ENCODE measurements at regions not wholly inside any gene's neighbourhood (a gene's known extent, or its start where the extent isn't known, plus 50 kb on each side); places are given as distances from the start of the nearest gene placed in this dataset.

DNA sequence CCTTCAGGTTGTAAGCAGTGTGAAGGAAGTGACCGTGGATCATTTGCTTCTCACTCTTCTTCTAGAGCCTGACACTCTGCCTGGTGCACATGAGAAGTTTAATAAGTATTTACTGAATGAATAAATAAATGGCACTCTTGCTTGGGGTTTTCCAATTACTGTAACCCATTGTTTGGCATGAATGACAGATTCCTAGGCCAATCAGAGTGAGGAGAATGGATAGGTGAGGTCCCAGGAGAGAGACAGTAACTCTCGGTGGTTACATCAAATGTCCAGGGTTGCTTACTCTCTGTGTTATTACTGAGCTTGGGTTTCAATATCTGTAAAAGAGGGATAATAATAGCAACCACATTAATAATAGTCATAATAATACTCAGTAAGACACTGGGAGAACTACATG lies 204.2 kb upstream of the ISX start:
- DNase-seq (ENCODE audit: insufficient read length, low spot score) (no peak), FAIRE-seq (no peak)

DNA sequence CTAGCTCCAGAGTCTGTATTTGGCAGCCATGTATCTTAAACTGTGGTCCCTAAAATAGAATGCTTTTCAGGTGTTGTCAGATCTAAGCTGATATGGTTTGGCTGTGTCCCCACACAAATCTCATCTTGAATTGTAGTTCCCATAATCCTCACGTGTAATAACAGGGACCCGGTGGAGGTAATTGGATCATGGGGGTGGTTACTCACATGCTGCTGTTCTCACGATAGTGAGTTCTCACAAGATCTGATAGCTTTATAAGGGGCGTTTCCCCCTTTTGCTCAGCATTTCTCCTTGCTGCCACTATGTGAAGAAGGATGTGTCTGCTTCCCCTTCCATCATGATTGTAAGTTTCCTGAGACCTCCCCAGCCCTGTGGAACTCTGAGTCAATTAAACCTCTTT lies 199.9 kb upstream of the ISX start:
- no peak for DNase-seq (ENCODE audit: insufficient read length, low spot score)
- no peak for FAIRE-seq

DNA sequence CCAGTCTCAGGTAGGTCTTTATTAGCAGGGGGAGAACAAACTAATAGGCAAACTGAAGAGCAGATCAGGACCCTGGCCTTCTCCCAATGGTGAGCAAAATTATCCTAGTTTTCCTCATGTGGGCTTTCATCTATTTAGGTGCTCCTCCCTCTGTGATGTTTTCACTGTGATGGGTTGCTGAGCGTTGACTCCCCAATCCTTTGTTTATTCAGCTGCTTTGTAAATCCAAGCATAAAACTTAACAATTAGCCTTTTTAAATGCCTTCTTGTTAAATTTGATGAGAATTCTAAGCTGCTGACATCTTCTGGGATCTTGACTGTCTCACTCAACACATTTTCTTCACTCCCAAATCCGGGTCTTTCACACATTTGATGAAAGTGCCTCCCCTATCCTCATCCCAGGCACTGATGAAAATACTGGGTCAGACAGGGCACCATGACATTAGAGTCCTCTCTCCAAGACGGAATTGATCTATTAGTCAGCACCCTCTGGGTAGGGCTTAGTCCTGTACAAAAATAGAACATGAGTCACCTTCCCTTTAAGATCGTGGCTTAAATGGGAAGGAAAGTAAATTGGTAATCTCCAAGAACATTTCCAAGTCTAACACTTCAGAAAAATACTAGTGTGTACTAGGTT lies 199.3 kb upstream of the ISX start:
- DNase-seq (ENCODE audit: insufficient read length, low spot score) (no peak), FAIRE-seq (no peak)

DNA sequence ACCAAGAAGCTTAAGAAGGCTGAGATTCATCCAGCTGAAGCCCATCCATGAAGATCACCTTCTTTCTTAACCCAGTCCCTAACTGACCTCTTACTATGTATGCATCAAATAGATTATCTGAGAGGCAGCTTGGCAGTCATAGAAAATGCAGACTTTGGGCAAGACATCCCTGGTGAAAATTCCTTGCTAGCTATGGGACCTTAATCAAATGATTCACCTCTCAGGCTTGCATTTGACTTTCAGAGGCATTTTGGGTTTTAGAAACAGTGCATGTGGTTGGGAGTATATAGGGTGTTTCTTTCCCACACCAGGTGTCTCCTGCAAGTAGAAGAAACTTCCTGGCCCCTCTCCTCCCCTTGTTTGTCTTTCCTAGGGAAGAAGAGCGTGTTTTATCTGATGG lies 188.5 kb upstream of the ISX start:
- FAIRE-seq = no peak

DNA sequence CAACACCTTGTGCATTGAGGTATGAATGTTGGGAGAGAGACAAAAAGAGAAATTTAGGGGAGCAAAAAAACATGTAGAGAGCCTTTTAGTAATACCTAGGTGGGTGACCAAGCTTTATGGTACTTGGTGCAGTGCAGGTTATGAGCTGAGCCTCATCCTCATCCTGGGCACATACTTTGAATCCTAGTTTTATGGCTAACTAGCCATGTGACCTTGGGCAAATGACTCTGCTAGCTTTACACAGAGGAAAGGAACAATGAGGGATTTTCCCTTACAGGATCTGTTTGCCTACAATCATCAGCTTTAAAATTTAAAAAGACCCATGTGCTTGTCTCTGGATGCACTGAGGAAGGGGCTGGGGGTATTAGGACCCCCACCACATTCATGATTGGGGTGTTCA lies 187.8 kb upstream of the ISX start:
- no peak for FAIRE-seq
- no peak for DNase-seq (ENCODE audit: insufficient read length, low spot score)

More for the DNA sequence above, 188.5 kb upstream of the ISX start:
- no peak for DNase-seq (ENCODE audit: insufficient read length, low spot score)

DNA sequence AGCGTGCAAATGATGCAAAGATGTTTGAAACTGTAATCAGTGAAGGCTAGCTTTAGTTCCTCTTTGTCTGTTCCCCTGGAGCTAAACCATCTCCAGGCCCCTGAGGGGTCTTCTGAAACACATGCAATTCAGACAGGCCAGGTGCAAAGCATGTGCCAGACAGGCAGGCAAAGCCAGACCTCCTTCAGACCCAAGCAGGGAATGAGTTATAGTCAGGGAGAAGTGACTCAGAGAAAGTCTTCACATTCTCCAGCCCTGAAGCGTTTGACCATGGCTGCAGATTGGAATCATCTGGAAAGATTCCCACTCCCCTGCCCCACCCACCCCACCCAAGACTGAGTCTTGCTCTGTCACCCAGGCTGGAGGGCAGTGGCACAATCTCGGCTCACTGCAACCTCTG lies 187.0 kb upstream of the ISX start:
- FAIRE-seq = no peak
- DNase-seq (ENCODE audit: insufficient read length, low spot score) = no peak

DNA sequence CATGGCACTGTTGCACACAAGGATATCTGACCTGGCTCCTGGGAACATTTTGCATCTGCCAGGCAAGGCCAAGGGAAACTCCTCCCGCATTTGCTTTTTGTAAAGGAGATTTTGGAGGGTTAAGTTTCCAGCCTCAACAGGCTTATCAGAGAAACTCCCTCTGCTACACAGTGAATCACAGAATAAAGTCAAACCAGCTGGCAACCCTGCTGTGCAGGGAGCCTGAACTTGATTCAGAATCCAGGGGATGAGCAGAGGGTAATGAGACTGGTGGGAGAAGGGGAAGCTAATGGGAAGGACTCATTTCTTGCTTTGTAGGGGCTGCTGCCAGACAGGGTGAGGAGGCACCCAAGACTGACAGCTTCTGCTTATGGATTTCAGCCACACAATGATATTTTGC lies 185.3 kb upstream of the ISX start:
- DNase-seq (ENCODE audit: insufficient read length, low spot score) = no peak

DNA sequence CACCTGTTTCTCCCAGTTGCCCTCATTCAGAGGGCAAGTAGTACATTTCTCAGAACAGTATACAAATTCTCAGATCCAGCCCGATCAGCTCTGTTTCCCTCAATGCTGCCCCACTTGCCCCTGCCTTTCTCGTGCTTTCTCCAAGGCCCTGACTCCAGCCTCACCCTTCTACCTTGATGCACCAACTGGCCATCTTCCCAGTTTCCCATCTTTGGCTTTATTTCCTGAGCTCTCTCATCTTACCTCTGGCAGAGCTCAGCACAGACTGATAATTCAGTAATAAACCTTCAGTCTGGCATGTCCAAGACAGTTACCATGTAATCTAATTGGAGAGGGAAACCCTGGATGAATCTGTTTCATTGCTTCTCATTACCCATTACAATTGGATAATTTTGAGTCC lies 184.5 kb upstream of the ISX start:
- DNase-seq (ENCODE audit: insufficient read length, low spot score) (no peak), FAIRE-seq (no peak)

More for the DNA sequence above, 185.3 kb upstream of the ISX start:
- FAIRE-seq = no peak

DNA sequence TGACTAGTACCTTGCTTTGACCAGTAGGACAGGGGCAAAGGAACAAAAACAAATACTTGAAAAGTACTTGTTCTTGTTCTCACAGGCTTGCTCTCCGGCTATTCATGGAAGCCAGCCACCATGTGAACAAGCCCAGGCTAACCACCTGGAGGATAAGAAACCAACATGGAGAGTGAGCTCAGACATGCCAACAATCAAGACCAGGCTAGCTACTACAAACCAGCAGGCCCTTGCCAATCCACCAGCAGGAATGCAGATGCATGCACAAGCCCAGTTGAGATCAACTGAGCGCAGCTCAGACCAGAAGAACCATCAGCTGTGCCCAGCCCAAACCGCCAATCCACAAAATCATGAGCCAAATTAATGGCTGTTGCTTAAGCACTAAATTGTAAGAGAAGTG lies 180.1 kb upstream of the ISX start:
- no peak for FAIRE-seq
- DNase-seq (ENCODE audit: insufficient read length, low spot score) = no peak

DNA sequence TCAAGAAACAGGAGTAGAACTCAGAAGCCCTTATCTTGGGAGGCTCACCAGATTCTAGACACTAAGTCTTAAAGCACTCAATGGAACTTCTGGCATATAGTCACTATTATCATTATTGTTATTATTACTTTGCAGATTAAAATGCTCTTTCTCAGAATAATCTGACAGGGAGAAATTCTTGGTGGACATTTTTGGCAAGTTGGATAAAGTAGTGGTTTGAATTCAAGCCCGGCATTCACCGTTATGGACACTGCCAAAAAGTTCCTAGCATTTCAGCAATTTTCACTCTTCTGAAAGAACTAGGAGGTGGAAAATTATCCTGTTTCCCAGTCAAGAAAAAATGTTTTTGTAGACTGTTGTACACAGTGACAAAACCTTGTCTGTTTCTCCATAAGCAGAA lies 179.6 kb upstream of the ISX start:
- DNase-seq (ENCODE audit: insufficient read length, low spot score) (no peak), FAIRE-seq (no peak)

DNA sequence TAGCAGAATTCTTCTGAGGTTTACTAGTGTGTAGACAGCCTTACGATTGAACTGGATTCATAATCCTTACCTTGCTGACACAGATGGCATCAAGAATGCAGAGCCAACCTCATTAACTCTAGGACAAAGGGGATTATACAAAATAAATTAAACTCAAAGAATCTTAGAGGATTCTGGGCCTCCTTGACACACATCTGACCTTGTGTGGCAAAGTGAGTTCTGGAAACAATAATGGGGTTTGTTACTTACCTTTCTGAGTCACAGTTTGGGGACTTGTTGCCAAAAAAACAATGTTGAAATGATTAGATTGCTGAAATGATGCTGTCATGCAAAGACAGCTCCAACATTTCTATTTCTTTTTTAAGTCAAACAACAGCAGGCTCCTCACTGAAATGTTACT lies 179.1 kb upstream of the ISX start:
- no peak for DNase-seq (ENCODE audit: insufficient read length, low spot score)
- no peak for FAIRE-seq

DNA sequence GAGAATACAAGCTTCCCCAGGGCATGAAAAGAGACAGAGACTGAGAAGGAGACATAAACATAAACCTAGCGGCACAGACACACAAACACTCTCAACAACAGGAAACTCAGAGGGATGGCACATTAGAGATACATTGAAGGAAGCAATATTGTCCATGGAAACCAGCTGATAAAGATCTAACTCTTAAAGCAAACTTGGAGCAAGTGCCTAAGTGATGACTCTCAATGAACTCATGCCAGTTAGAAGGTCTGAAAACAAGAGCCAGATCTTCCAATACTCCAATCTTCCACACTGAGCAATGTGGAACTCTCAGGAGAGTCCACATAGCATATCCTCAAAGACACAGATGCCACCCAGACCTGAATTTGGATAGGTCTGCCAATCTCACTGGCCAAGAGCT lies 168.8 kb upstream of the ISX start:
- FAIRE-seq (no peak), DNase-seq (ENCODE audit: insufficient read length, low spot score) (no peak)

DNA sequence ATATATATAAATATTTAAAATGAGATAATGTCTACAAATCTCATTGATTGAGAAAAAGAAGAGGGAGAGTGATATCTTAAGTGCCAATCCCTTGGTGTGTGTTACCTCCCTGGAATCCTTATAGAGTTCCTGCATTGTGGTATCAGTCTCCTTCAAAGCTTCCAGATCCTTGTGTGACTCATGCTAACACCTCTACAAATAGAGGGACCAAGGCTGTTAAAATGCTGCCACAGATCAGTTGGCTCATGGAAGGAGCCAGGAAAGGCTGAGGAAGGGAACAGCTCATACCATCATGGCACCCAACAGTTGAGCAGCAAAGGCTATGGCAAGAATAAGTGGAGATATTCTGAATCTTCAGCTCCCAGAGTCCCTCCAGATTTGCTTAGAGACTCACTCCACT lies 163.6 kb upstream of the ISX start:
- DNase-seq (ENCODE audit: insufficient read length, low spot score) (no peak), FAIRE-seq (no peak)

DNA sequence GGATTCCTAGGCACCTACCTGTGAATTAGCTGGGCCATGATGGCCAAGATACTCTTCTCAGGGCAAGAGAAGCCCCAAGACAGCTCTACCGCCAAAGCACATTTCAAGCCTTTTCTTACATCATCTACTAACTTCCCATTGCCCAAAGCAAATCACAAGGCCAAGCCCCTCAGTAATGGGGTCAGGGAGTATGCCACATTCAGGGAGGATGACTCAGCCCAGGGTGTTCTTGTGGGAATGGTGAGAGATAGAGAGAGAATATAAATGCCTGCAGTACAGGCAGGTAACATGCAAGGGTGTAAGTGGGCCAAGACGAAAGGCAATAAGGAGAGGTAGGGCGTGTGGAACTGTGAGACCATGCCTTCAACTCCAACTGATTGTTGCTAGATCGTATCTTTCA lies 162.5 kb upstream of the ISX start:
- FAIRE-seq (no peak), DNase-seq (ENCODE audit: insufficient read length, low spot score) (no peak)

DNA sequence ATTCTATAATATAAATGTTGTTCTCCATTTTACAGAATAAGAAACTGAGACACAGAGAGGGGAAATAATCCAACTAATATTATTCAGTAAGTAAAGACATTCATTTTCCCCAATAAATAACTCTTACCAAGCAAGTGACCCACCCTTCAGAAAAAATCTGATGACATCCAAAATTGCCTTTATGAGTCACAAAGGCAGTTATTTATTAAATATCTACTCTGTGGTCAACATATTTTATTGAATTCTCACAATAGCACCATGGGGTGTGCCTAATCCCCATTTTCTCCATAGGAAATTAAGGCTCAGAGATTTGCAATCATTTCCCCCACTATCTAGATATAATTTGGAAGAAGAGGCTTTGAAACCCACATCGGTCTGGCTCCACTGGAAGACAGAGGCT lies 161.5 kb upstream of the ISX start:
- FAIRE-seq (no peak), DNase-seq (ENCODE audit: insufficient read length, low spot score) (no peak)

DNA sequence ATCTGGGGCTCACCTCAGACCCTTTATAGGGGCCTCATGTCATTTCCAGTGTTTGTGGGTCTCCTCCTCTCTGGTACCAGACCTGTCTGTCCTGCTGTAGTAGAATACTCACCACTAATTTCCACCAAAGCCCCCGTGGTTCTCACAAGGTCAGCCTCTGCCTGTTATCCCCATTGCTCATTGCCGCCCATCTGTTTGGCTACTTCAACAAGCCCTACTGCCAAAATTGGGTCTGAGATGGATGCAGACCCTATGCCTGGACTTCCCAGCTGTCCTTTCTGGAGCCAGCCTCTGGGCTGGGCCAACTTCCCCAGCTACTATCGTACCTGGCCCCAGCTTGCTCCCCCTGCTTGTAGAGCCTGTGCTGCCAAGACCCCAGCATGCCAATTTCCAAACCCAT lies 152.1 kb upstream of the ISX start:
- no peak for FAIRE-seq
- no peak for DNase-seq (ENCODE audit: insufficient read length, low spot score)

DNA sequence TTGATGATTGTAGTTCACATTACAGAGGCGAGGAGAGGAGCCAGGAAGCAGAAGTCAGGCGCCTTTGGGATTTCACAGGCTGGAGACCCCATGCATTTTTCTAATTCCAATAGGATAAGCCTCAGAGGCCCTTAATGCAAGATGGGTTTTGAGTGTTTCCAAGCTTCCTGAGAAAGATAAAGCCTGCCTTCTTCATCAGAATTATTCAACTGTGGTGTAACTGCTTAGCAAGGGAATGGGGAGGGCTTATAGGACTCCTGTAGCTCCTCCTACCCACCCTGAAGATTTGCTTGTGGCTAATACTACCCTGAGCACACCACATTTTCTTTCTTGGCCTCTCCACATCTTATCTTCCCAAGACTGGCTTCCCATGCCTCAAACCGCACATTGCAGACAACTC lies 151.1 kb upstream of the ISX start:
- no peak for FAIRE-seq
- no peak for DNase-seq (ENCODE audit: insufficient read length, low spot score)

DNA sequence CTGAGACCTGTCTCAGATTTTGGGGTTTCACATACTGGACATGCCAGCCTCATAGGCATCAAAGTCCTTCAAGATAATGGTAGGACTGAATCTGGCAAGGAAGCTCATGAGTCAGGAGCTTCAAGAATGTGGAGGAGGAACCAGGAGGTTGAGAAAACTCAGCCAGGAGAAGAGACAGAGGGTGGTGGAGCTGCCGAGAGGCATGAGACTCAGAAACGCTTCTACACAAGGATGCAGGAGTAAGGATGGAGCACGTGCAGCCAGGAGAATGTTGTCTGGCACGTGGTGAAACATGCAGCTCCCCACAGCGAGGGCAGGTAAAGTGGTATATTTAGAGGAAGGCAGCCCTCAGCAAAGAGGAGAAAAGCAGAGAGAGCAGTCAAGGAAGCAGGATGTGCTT lies 148.7 kb upstream of the ISX start:
- DNase-seq (ENCODE audit: insufficient read length, low spot score) = no peak
- FAIRE-seq = no peak

DNA sequence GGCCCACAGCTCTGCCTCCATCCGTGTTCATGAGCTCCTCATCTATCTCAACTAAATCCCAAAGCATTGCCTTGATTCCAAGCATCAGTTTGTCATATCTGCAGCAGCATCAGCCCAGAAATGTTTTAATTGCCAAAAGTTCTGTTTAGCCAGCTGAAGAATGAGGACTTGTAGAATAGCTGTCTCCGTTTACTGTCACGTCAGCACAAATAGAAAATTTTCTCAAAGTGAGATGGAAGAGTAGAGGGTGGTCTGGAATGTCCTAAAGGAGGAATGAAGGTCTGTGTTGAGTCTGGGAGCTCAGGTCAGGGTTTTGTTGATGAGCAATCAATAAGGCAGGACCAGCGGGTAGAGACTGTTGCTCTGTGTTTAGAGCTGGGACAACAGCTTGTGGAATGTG lies 134.9 kb upstream of the ISX start:
- DNase-seq (ENCODE audit: insufficient read length, low spot score) (no peak), FAIRE-seq (no peak)

DNA sequence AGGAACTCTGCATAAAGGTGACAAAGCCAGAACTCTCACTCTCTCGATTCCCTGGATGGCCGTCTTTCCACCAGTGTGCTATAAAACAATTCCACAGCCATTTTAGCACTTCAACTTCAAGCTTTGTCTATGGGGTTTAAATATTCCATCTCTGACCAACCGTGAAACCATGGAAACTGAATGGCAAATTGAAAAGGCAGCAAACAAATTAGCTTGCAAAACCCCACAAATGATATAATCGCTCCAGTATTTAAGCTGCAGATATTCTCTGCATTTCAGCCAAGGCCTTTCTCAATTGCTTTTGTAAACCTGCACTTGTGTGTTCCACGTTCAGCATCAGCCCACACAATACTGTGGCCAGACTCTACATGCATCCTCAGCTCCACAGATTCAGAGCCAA lies 131.7 kb upstream of the ISX start:
- no peak for FAIRE-seq

DNA sequence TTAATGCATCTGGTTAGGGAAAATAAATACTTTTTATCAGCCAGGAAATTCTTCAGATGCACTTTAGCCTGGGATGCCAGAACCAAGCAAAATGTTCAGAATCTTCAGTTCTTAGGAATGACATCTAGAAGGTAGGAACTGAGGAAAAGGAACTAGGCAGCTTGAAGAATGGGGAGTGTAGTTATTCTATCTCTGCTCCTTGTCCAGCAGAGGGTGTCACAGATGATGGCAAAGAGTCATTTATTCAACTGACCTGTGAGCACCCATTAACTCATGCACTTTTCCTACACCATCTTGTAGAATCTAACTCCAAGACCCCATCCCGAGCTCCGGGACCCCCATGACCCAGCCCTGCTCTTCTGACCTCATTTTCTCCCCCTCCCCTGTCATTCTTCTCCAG lies 122.1 kb upstream of the ISX start:
- DNase-seq (ENCODE audit: insufficient read length, low spot score) = no peak
- no peak for FAIRE-seq

More for the DNA sequence above, 131.7 kb upstream of the ISX start:
- no peak for DNase-seq (ENCODE audit: insufficient read length, low spot score)

DNA sequence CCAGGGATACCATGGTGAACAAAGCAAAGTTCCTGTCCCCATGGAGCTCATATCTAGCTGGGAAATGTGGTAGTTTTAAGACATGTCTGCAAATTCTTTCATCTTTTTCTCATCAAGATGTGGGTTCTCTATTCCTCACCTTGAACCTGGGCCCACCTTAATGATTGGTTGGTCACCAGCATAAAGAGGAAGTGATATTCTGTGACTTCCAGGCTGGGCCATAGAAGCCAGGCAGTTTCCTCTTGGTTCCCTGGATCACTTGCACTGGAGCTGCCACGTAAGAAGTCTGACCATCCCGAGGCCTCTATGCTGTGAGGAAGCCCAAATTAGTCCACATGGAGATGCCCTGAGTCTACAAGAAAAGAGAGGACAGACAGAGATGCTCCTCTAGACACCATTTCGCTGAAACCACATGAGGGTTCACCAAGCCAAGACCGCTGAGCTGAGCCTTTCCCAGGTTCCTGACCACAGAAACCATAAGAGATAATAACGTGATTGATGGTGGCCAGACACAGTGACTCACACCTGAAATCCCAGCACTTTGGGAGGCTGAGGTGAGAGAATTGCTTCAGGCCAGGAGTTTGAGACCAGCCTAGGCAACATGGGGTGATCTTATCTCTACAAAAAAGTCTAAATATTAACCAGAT lies 119.5 kb upstream of the ISX start:
- DNase-seq (ENCODE audit: insufficient read length, low spot score) (no peak), FAIRE-seq (no peak)

DNA sequence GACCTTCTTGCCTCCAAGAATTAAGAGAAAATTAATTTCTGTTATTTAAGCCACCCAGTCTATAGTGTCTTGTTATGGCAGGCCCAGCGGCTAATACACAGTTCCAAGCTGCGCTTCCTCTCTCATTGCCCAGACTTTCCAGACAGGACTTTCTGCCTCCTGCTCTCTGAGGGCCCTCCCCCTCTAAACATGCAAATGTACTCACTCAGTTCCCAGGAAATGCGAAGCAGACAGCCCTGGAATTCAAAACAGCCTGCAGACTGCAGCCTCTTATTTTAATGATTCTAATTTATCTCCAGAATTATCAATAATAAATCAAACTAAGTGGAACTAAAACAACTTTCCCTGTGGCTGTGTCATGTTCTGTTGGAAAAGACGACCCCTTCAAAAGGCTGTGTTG lies 115.5 kb upstream of the ISX start:
- FAIRE-seq (no peak), DNase-seq (ENCODE audit: insufficient read length, low spot score) (no peak)

Data from HTR-8/SVneo (cell line).